ENCODE measurements at regions not wholly inside any gene's neighbourhood (a gene's known extent, or its start where the extent isn't known, plus 50 kb on each side); places are given as distances from the start of the nearest gene placed in this dataset.

- no peak for TF ChIP-seq CTCF (IDR thresholded peaks at IDR 0.05; ENCODE audit: low read depth, low read length)
- H3K4me3 ChIP-seq (replicated peaks in 1 of 2; ENCODE audit: low read depth in 2 of 2, low read length in 2 of 2) = no peak overlapping the region
- no peak for DNase-seq (ENCODE audit: low read depth in 2 of 2)
Observed at GRCh38 chr6:18753076-18753475, 365.9 kb downstream of the RNF144B start.

- H3K4me3 ChIP-seq (replicated peaks in 1 of 2; ENCODE audit: low read depth in 2 of 2, low read length in 2 of 2) = no peak overlapping the region
- DNase-seq (ENCODE audit: low read depth in 2 of 2) = no peak
- TF ChIP-seq CTCF (IDR thresholded peaks at IDR 0.05; ENCODE audit: low read depth, low read length) = no peak
Observed at GRCh38 chr6:18763086-18763485, 375.9 kb downstream of the RNF144B start.

- DNase-seq (ENCODE audit: low read depth in 2 of 2) = no peak
- no peak for TF ChIP-seq CTCF (IDR thresholded peaks at IDR 0.05; ENCODE audit: low read depth, low read length)
- no peak overlapping the region for H3K4me3 ChIP-seq (replicated peaks in 1 of 2; ENCODE audit: low read depth in 2 of 2, low read length in 2 of 2)
Observed at GRCh38 chr6:18784794-18785193, 397.6 kb downstream of the RNF144B start.

GRCh38 chr6:18785810-18786490 is 398.8 kb downstream of the RNF144B start:
- TF ChIP-seq CTCF (IDR thresholded peaks at IDR 0.05; ENCODE audit: low read depth, low read length) = no peak
- DNase-seq (ENCODE audit: low read depth in 2 of 2) = no peak
- H3K4me3 ChIP-seq (replicated peaks in 1 of 2; ENCODE audit: low read depth in 2 of 2, low read length in 2 of 2) = no peak overlapping the region

- no peak overlapping the region for H3K4me3 ChIP-seq (replicated peaks in 1 of 2; ENCODE audit: low read depth in 2 of 2, low read length in 2 of 2)
- DNase-seq (ENCODE audit: low read depth in 2 of 2) = no peak
- no peak for TF ChIP-seq CTCF (IDR thresholded peaks at IDR 0.05; ENCODE audit: low read depth, low read length)
Observed at GRCh38 chr6:18792866-18793265, 405.7 kb downstream of the RNF144B start.

- TF ChIP-seq CTCF (IDR thresholded peaks at IDR 0.05; ENCODE audit: low read depth, low read length) = no peak
- no peak overlapping the region for H3K4me3 ChIP-seq (replicated peaks in 1 of 2; ENCODE audit: low read depth in 2 of 2, low read length in 2 of 2)
- no peak for DNase-seq (ENCODE audit: low read depth in 2 of 2)
Observed at GRCh38 chr6:18795726-18796125, 408.6 kb downstream of the RNF144B start.

- no peak for DNase-seq (ENCODE audit: low read depth in 2 of 2)
- TF ChIP-seq CTCF (IDR thresholded peaks at IDR 0.05; ENCODE audit: low read depth, low read length) = no peak
- no peak overlapping the region for H3K4me3 ChIP-seq (replicated peaks in 1 of 2; ENCODE audit: low read depth in 2 of 2, low read length in 2 of 2)
Observed at GRCh38 chr6:18820725-18821124, 433.6 kb downstream of the RNF144B start.

Data from cardiac fibroblast (primary cell).